ENCODE measurements at regions not wholly inside any gene's neighbourhood (a gene's known extent, or its start where the extent isn't known, plus 50 kb on each side); places are given as distances from the start of the nearest gene placed in this dataset.
A peak's percentile ranks its signal among the peaks of the same experiment; 100 is the strongest.
"Not testable (repeated sequence)": the region's sequence is repeated elsewhere in the genome, so short reads cannot be mapped to it uniquely, and the experiment has no call there.

DNA sequence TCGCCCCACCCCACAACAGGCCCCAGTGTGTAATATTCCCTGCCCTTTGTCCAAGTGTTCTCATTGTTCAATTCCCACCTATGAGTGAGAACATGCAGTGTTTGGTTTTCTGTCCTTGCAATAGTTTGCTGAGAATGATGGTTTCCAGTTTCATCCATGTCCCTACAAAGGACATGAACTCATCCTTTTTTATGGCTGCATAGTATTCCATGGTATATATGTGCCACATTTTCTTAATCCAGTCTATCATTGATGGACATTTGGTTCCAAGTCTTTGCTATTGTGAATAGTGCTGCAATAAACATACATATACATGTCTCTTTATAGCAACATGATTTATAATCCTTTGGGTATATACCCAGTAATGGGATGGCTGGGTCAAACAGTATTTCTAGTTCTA, 132.7 kb downstream of the SNX10 start:
- DNase-seq: not testable (repeated sequence)

DNA sequence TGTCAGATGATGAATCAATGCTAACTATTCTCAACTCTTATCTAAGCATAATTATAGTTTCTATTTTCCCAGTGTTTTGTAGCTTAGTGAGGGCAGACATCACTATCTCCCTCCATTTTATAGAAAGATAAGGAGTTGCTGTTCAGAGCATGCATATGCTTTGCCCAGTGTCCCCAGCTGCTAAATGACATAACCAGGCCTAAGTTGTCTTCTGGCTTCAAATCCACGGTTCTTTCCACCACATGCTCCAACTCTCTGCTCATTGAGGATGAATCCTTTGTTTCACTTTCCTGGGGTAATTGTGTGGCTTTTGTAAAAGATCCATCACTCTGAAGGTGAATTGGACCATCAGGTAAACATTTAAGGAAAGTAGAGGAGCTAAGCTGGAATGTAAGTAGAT, 134.0 kb downstream of the SNX10 start:
- no peak for DNase-seq

DNA sequence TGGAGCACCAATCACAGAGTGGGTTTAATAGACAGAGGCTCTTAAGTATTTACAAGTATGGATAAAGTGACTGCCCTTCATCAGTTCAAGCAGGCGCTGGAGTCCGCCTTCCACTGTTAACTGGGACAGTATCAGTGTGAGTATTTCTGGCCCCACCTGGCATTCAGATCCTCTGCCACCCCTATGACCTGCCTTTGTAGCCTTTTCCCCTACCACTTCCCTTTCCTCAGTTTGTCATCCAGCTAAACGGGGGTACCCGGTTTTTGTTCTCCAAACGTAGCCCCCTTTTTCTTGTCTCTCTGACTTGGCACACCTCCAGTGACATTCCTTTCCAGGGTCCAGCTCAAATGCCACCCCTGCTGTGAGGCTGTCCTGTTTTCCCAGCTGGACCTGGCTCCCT, 134.4 kb downstream of the SNX10 start:
- DNase-seq: no peak

DNA sequence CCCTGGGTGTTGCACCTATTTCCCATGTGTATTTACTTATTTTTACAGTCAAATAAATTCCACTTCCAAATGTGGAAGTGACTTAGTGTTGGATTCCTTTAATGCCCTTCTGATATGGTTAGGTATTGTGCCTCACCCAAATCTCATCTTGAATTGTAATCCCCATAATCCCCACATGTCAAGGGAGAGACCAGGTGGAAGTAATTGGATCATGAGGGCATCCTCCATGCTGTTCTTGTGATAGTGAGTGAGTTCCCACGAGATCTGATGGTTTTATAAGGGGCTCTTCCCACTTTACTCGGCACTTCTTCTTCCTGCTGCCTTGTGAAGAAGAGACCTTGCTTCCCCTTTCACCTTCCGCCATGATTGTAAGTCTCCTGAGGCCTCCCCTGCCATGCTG, 136.9 kb downstream of the SNX10 start:
- DNase-seq: no peak

DNA sequence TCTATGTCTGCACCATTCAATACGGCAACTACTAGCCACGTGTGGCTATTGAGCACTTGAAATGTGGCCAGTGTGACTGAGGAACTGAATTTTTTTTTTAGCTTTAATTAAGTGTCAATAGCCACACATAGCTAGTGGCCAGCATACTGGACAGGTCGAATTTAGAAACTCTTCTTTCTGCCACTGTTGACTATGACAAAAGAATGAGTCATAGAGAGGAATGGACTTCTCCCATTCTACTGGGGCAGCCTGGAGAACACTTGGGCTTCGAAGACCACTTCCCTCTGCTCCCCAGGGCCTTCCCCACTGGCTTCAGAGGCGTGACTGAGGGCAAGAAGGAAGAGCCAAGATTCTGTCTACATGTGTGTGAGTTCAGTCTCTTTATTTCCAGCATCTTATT, 137.5 kb downstream of the SNX10 start:
- peak; percentile 25 to 37 (median 33) for DNase-seq

DNA sequence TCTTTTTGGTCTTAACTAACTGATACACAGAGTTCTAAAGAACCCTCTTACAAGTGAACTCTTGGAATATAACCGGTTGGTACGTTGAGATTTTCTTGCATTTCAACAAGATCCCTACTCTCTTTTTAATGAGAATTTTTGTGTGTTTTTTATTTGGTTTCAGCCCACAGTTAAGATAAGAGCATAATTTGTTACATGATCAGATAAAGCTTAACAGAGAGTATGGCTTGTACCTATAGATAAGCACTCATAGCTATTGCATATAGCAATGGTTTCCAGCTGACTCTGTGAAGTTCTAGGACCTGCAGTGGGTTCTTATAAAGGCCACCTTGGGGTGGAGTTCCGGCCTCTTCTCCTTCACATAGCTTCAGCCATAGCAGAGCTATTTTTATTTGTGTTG, 143.3 kb downstream of the SNX10 start:
- DNase-seq: no peak

DNA sequence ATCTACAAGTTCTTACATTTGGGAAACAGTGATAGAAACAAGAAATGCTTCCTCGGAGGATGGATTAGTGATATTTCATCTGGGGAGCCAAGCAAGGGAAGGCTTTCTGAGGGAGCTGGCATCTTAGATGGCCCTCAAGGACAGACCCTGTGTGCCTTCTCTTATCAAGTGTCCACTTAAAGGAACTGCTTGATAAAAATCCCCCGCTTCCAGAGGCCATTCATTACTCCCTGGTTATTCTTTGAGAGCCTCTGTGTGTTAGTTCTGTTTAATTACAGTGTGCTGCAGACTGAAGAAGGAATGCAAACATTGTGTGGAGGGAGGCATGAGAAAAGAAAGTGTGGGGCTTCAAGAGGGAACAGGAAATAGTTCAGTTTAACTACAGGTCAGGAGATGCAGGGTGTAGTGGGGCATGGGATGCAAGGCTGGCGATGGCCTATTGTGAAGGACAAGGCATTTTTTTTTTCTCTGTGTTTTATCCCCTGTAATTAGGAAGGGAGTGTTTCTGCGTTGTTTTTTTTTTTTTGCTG, 145.4 kb downstream of the SNX10 start:
- DNase-seq: no peak

DNA sequence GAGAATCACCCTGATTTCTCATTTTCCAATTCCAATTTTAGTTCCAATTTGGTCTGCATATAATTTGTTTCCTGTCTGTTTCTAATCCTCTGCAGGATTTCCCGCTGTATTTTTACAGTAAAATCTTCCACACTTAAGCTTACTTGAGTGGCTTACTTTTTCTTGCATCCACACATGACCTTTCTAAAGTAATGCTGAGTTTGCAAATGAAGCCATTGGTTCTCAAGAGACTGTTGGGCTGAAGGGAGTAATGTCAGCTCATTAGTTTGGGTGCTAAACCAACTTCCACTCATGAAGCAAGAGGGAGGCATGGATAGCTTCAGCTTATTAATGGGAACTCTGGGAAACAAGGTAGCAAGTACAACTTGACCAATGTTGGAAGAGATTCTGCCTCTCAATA, 146.4 kb downstream of the SNX10 start:
- DNase-seq: no peak

DNA sequence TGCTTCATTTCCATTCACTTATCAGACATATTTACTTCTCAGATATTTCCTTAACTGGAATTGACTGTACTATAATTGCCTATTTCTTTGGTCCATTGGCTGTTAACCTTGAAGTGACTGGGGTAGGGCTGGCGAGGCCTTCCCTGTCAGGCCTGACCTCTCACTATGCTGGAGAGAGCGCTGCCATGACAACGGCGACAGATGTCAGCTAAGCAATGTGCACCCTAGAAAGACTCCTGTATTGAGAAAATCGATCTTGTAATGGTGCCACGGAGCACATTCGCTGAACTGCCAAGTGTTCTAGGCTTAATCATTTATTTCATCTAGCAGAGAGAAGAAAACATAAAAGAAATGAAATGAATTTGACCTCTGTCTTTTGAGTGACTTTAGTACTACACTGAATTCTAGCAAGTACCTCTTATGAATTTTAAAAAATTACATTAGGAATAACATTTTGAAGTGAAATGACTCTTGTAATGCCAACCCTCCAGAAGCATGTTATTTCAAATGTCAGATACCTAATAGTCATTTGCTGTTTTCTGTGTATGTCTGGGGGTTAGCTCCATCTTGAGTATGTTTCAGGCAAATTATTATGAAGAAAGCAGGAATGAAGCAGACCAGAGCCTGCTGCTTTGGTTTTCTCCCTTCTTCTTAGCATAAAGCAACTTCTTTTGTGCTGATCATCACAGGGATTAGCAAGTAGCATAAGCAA, 148.0 kb downstream of the SNX10 start:
- no peak for DNase-seq

DNA sequence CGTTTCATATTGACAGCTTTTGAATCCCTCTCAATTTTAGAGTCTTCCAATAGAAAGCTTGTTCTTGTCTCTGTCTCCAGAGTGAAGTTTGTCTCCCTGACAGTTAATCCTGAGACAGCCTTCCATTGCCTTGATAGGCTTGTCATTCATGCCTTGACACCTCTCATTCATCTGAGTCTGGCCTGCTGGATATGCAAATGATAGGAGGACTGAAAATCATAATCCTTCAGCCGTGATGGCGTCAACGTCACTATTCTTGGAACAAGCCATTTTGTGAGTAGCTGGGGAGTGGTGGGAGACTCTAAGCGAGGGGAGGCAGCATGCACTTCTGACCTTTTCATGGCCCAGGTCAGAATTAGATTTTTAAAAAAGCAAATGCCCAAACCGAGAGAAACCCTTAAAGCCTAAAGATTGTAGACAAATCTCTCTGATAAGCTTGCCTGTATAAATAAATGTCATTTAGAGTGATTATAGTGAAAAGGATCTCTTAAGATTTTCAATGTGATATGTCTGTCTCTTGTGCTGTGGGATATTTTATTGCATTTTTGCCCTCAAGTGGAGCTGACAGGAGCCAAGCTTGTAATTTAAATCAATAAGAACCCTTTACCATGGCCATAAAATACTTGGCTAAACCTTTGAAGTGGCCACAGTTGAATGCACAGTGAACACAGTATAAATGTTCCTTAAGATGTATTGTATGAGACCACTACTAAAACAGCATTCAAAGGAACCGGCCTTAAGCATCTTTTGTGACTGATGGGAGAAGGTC, 148.8 kb downstream of the SNX10 start:
- DNase-seq: no peak

DNA sequence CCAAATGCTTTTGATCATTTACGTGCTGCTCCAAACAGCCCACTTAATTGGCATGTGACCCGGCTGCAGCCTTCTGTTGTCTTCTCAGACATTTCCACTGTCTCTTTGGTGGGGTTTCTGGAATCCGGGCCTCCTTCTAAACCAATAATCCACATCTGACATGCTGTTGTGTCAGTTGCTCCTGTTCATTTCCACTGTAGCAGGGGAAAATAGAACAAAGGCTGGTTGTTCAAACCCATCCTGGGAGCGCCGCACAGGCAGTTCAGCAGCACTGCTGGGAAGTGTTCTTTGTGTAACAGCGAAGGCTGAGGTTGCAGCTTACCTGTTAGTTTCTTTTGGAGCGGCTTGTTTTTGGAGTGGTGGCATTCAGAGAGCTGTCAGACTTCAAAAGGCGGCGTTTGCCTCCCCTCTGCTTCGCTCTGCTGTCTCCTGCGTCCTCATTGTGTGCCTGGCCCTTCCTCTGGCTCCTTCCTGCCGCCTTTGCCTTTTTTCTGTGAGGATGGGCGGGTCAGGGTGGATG, 149.4 kb downstream of the SNX10 start:
- no peak for DNase-seq

DNA sequence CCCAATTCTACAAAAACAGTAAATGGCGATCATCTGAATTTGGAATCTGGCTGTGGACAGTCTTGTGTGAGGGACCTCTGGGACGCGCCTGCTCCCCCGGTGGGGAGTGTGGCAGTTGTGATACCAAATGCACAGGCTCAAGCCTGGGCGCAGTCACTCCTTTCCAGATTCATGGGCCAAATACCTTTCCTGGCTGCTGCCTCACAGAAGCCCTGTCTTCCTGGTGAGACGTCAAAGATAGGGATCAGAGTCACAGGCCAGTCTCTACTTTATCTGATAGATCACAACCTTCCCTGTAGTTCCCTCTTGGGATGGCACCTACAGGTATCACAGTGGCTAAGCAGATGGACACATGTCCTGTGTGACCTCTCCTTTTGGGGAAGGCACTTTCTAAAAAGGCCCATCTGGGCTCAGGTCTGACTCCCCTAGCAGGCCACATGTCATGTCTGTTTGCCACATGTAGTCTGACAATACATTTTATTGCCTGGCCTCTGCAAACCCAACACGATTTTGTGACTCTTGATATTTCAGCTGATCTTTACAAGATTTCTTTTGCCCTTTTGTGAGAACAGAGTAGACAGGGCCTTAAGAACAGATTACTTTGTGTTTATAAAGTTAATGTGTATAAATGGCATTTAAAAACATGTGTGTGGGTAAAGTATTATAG, 150.1 kb downstream of the SNX10 start:
- DNase-seq: no peak

DNA sequence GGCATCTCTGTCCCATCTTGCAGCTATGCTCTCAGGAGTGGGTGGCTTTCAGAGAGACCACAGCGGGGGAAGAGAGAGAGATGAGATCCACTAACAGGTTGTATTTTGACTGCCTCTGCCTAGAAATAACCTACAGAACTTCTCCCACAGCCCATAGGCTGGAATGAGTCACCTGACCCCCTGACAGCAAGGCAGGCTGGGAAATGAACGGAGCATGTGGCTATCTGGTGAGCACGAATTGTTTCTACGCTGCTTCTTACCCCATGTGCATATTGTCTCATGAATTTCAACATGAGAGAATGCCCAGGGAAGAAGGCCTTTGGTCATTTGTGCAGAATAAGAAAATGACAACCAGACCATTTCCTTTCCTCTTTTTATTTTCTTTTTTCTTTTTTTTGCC, 151.3 kb downstream of the SNX10 start:
- no peak for DNase-seq

DNA sequence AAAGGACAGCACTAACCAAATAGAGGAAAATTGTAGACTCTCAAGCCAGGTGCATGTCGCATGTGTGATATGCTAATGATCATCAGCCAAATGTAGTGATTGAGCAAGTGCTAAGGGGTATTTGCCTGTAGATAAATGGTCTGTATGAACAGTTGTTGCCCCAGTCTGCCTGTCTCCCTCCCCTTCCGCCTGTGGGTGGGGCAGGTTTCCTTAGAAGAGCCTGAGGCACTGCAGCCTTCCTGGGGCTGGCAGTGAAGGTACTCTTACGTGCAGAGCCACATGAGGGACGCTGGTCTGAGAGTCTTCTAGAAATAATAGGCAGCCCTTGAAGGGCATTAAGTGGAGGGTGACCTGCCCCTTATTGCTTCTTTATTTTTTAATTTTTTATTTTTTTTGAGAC, 152.1 kb downstream of the SNX10 start:
- no peak for DNase-seq

DNA sequence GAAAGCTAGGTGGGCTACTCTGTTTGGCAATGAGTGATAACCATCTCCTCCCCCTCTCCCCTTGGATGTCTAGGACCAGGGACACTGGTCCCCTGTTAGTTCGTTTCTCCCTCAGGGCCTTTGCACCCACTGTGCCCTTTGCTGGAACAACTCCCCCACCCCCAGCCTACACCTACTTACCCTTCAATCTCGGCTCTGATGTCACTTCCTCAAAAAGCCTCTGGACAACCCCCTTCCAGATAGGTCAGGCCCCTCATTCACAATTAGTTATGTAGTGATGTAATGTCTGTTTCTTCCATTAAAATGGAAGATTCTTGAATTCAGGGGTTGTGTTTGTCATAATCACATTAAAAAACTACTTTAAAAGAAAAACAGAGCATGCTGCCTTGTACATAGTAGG, 152.9 kb downstream of the SNX10 start:
- peak in 2 of 3 donors; percentile 17 to 18 for DNase-seq

DNA sequence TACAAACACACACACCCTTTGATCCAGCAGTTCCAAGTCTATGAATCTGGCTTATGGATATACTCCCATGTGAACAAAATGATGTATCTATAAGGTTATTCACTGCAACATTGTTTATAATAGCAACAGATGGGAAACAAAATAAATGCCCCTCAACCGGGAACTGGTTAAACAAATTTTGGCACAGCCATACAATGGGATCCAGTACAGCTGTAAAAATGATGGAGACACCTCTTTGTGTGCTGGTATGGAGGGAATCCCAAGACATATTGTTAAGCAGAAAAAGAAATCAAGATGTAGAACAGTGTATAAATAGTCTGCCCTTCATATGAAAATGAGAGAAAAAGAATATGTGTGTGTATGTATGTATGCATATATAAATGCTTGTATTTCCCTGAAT, 155.5 kb downstream of the SNX10 start:
- no peak for DNase-seq

DNA sequence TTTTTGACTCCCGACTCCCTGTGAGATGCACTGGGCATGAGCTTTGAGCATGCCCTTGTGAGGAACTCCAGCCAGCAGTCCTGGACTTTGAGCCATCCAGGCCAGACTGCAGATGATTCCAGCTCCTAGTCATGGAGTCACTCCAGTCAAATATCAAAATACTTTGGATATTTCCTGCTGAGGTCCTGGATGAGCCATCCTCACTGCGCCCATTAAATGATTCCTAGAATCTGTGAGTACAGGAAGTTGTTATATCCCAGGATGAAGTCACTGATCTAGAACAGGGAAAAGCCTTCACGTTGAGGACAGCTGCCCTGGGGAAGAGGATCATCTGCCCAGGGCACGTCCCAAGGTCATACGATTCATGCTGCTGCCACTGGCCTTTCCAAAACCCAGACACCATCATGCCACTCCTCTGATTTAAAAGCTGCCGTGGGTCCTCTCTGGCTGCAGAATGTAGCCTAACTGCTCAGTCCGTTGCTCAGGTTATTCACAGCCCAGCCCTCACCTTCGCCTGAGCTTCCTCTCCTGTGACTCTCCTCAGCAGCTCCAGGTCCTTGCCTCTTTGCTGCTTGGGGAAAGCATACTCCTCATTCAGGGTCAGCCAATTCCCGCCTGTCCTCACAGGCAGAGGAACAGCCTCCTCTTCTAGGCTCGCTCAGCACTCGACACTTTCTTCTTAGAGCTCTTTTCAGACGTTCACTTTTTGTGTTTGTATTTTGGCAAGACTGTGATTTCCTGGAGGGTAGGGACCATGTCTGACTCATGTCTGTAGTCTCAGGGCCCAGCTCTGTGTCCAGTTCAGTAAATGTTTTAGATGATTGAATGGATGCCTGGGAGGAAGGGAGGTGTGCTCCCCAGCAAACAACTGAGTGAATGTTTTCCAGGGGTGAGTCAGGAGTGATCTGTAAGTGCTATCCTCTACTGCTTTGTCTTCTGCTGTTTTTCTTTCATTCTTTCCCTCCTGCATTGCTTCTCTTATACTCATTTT, 157.8 kb downstream of the SNX10 start:
- no peak for DNase-seq

DNA sequence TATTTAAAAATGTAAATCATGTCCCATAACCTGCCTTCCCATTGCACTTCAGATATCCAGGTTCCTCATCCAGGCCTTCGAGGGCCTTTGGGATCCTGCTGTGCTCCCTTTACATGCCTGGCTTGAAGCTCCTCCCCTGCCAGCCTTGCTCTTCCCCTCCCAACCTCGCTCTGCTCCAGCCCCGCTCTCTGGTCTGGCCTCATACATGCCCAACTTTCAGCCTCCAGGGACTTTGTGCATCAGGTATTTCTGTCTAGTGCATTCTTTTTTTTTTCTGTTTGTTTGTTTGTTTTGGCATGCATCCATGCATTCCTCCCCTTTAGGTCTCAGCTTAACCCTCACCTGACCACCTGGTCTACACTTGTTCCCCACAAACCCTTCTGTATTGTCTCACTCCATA, 160.3 kb downstream of the SNX10 start:
- DNase-seq: no peak

DNA sequence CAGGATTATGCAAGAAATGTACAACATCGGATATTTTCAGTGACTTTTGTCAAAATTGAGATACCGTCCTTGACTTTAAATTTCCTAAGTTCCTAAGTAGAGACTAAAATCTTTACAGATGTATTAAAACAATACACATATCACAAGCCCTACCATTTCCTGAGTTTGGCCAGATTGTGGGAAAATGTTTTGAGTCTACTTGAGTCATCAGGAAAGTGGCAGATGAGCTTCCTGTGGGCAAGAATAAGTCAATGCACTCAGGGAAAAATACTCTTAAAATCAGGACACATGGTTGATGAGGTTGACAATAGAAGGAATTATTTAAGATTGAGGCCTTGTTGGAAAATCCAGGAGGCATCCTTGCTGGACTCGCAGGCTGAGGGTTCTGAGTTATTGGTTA, 162.5 kb downstream of the SNX10 start:
- DNase-seq: no peak

DNA sequence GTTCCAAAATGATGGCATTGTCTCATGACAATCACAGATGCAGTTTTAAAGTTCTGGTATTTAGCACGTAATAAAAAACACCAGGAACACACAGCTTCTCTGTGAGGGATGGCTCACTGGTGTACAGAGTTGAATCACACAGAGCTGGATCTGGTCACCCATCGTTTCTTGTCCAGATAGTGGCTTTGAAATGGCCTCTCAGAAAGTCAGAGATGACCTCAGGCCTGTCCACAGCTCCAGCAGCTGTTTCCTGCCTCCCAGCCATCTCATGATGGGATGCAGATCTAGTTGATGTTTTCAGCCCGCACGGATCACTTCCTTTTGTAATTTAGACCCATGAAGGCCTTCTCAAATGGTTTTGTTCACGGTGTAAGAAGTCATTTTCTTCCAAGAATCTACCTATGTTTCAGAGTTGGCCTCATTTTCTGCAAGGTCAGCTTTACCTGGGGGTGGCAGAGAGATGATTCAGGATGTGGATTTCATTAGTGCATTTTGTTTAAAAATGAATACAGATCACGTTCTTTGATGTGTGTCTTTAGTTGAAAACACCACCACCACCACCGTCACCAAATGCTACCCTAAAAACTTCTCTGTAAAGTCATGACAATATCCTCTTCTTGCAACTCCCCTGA, 166.2 kb downstream of the SNX10 start:
- no peak for DNase-seq

DNA sequence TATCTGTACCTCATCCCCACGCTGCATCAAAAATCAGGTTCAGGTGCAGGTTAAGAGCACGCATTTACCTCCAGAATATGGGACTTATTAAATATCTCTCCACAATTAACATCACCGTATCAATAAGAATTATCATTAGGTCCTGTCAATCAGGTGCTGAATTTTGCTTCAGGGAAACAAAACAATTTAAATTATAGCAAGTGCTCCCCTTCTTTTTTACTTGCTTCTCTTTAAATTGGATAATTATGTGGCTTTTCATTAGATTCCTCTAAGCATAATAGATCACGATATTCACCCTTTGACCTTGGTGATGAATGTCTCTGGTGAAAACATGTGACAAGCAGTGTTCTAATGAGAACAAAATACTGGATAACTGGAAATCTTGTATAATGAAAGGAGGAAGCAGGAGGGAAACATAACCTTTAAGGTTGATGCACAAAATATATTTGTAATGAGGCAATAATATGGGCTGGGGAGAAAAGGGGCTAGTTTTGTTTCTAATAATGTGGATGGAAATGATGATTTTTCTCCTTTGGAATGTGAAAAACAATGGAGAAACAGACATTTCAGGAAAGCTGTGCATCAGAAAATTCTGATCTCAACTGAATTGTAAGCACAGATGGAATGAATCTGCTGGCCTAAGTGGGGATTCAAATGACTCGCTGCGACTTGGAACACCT, 166.9 kb downstream of the SNX10 start:
- no peak for DNase-seq
